HEK293T (cell line): ENCODE measurements at regions not wholly inside any gene's neighbourhood (a gene's known extent, or its start where the extent isn't known, plus 50 kb on each side); places are given as distances from the start of the nearest gene placed in this dataset.

Experiments
- ARNT ChIP-seq: fragments of 450-650 bp; IDR thresholded peaks from 2 replicates; pipeline ENCODE4 v1.6.1; 2017; ENCODE audit warnings: mild to moderate bottlenecking
- SP1 ChIP-seq: fragments of 450-650 bp; IDR thresholded peaks from 2 replicates; pipeline ENCODE4 v1.6.1; 2017

DNA sequence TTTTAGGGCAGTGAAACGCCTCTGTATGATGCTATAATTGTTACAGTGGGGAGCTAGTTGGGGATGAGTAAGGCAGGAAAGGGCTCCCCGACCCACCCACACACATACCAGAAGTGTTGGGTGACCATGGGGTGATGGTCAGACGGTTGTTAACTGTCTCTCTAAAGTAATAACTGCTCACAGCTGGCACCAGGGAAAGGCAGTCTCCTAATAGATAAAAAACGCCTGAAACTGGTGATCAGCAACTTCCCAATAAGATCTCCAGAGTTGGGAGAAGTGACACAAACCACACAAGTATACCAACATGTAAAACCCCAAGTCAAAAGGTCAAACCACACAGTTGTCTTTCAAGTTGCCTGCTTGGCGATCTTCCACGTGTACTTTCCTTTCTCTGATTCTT, 346.5 kb upstream of the CNTN4 start:
- TF ChIP-seq ARNT, result no peak
- no peak for TF ChIP-seq SP1
